Natural killer cell (primary cell): ENCODE measurements at regions not wholly inside any gene's neighbourhood (a gene's known extent, or its start where the extent isn't known, plus 50 kb on each side); places are given as distances from the start of the nearest gene placed in this dataset.

Source experiments
- ATAC-seq, 3 donors: fragments of 150-1000 bp in 2 of 3; fragments of 200-7000 bp in 1 of 3; cut with Tn5 transposase; 1 replicate in 1 of 3; 2 replicates in 2 of 3; pipeline ENCODE4 v1.10.0; 2021; ENCODE audit warnings: mild to moderate bottlenecking in 2 of 3, moderate library complexity in 2 of 3
- DNase-seq, 2 donors: peaks; one replicate each; pipeline versions ENCODE4 v3.0.0 to v3.0.0-alpha.2; 2013 to 2021; ENCODE audit warnings: mixed read lengths in 1 of 2
- H3K27ac ChIP-seq: one replicate; pipeline ENCODE4 v1.5.1; 2013; ENCODE audit warnings: mild to moderate bottlenecking, low read length
- H3K27me3 ChIP-seq: one replicate; pipeline ENCODE4 v1.6.1; 2013; ENCODE audit warnings: low read length; ENCODE audit not compliant: control insufficient read depth, insufficient read depth
- H3K36me3 ChIP-seq: one replicate; pipeline ENCODE4 v1.6.1; 2013; ENCODE audit warnings: low read length; ENCODE audit not compliant: control insufficient read depth, insufficient read depth
- H3K4me1 ChIP-seq: one replicate; pipeline ENCODE4 v1.6.1; 2013; ENCODE audit warnings: low read length; ENCODE audit not compliant: control insufficient read depth, insufficient read depth
- H3K4me3 ChIP-seq: one replicate; pipeline ENCODE4 v1.5.1; 2013; ENCODE audit warnings: low read length
- H3K9me3 ChIP-seq: one replicate; pipeline ENCODE4 v1.6.1; 2013; ENCODE audit warnings: low read length; ENCODE audit not compliant: control insufficient read depth, insufficient read depth
- H3K27ac Mint-ChIP-seq, 2 donors: one replicate each; pipeline ENCODE4 v1.8.0; 2022; ENCODE audit warnings: mild to moderate bottlenecking in 2 of 2, mixed read lengths in 2 of 2, moderate library complexity in 1 of 2
- H3K27me3 Mint-ChIP-seq, 2 donors: one replicate each; pipeline ENCODE4 v1.8.0; 2022; ENCODE audit warnings: low read depth in 2 of 2, mixed read lengths in 2 of 2
- H3K36me3 Mint-ChIP-seq: one replicate; pipeline ENCODE4 v1.8.0; 2022; ENCODE audit warnings: mixed read lengths
- H3K4me1 Mint-ChIP-seq, 2 donors: one replicate each; pipeline ENCODE4 v1.8.0; 2022; ENCODE audit warnings: mixed read lengths in 2 of 2
- H3K4me3 Mint-ChIP-seq: one replicate; pipeline ENCODE4 v1.8.0; 2022; ENCODE audit warnings: mild to moderate bottlenecking, moderate library complexity, mixed read lengths
- H3K9me3 Mint-ChIP-seq, 2 donors: one replicate each; pipeline ENCODE4 v1.8.0; 2022; ENCODE audit warnings: mixed read lengths in 2 of 2
- WGBS: methylation state at CpG from one replicate; pipeline ENCODE4 v1.1.7; 2013; ENCODE audit warnings: missing lambda C conversion rate; ENCODE audit not compliant: insufficient coverage; 5-methylcytosine and 5-hydroxymethylcytosine counted together
- intact Hi-C: fragments of 100-400 bp; cut with micrococcal nuclease; formaldehyde crosslinking; loops from one replicate; pipeline ENCODE4 v1.14.2; 2022
- TF ChIP-seq, protein P1 (sequence below): fragments of 200-600 bp; IDR thresholded peaks from one replicate; pipeline ENCODE4 v1.8.0; 2022; ENCODE audit warnings: antibody characterized with exemption

DNA sequence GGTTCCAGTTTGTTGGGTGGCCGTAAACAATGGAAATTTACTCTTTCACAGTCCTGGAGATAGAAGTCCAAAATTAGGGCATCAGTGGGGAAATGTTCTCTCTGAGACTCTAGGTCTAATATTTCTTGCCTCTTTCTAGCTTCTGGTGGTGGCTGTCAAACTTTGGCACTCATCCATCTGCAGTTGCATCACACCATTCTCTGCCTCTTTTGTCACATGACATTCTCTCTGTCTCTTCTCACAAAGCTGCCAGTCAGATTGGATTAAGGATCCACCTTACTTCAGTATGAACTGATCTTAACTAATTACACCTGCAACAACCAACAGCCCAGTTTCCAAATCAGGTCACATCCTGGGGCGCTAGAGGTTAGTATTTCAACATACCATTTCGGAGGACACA lies 222.9 kb upstream of the FTMT start:
- H3K4me1 ChIP-seq, result no peaks in the 10 kb centered on the region
- no peak for ATAC-seq
- H3K9me3 ChIP-seq, result no peaks in the 10 kb centered on the region
- WGBS, result 68% methylated on average over 2 of the region's 3 CpGs
- no peak overlapping the region for H3K4me3 ChIP-seq
- peaks cover 4 to 10% of the 10 kb centered on the region in 2 donors for H3K9me3 Mint-ChIP-seq
- no peaks in the 10 kb centered on the region for H3K27me3 Mint-ChIP-seq
- no peaks in the 10 kb centered on the region for H3K36me3 ChIP-seq
- no peaks in the 10 kb centered on the region for H3K27me3 ChIP-seq
- intact Hi-C loops, result no loop called here
- no peaks in the 10 kb centered on the region for H3K36me3 Mint-ChIP-seq
- TF ChIP-seq, protein P1, sequence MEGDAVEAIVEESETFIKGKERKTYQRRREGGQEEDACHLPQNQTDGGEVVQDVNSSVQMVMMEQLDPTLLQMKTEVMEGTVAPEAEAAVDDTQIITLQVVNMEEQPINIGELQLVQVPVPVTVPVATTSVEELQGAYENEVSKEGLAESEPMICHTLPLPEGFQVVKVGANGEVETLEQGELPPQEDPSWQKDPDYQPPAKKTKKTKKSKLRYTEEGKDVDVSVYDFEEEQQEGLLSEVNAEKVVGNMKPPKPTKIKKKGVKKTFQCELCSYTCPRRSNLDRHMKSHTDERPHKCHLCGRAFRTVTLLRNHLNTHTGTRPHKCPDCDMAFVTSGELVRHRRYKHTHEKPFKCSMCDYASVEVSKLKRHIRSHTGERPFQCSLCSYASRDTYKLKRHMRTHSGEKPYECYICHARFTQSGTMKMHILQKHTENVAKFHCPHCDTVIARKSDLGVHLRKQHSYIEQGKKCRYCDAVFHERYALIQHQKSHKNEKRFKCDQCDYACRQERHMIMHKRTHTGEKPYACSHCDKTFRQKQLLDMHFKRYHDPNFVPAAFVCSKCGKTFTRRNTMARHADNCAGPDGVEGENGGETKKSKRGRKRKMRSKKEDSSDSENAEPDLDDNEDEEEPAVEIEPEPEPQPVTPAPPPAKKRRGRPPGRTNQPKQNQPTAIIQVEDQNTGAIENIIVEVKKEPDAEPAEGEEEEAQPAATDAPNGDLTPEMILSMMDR, result no peak
- H3K27ac Mint-ChIP-seq, result no peak overlapping the region
- no peaks in the 10 kb centered on the region for H3K4me1 Mint-ChIP-seq
- H3K4me3 Mint-ChIP-seq, result no peak overlapping the region
- DNase-seq, result no peak
- no peak overlapping the region for H3K27ac ChIP-seq

DNA sequence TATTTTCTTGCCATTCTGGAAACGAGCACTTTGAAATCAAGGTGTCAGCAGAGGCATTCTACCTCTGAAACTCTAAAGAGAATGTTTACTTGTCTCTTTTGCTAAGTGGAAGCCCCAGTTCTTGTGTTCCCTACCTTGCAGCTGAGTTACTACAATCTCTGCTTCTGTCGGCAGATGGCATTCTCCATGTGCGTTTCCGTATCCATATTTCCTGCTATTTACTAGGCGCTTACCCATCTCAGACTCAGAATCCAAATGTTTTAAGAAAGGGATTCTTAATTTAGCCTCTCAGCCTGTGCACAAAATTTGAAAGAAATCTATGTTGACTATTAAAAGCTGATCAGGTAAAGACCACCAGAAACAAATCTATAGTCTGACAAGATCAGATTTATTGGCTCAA lies 221.3 kb upstream of the FTMT start:
- intact Hi-C loops, result no loop called here
- H3K27ac ChIP-seq, result no peak overlapping the region
- H3K4me1 ChIP-seq, result no peaks in the 10 kb centered on the region
- no peaks in the 10 kb centered on the region for H3K27me3 Mint-ChIP-seq
- H3K27me3 ChIP-seq, result no peaks in the 10 kb centered on the region
- no peak overlapping the region for H3K4me3 ChIP-seq
- no peak overlapping the region for H3K27ac Mint-ChIP-seq
- no peaks in the 10 kb centered on the region for H3K36me3 Mint-ChIP-seq
- peaks cover 7 to 10% of the 10 kb centered on the region in 2 donors for H3K9me3 Mint-ChIP-seq
- TF ChIP-seq, protein P1, result no peak
- DNase-seq, result no peak
- ATAC-seq, result no peak
- H3K36me3 ChIP-seq, result no peaks in the 10 kb centered on the region
- H3K9me3 ChIP-seq, result no peaks in the 10 kb centered on the region
- H3K4me3 Mint-ChIP-seq, result no peak overlapping the region
- no peaks in the 10 kb centered on the region for H3K4me1 Mint-ChIP-seq
- WGBS, result 44% methylated on average over 5 of the region's 5 CpGs

DNA sequence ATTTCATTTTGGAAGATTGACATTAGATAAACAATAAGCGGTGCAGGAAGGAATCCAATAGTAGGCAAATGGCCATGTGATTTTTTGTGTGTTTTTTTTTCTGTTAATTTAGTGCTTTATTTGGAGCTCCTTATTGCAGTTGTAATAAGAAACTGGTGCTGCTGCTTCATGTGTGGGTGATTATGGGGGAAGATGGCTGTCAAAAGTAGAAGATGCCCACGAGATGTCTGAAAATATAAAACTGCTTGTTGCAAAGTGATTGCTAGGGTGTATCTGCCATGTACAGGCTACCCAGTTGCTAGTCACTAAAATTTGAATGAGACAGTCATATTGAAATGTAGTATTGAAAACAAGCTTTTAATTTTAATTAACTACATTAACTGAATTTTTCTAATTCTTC lies 216.7 kb upstream of the FTMT start:
- no peak for ATAC-seq
- WGBS, result 82% methylated on average over 2 of the region's 2 CpGs
- H3K9me3 Mint-ChIP-seq, result peaks cover 15 to 20% of the 10 kb centered on the region in 2 donors

DNA sequence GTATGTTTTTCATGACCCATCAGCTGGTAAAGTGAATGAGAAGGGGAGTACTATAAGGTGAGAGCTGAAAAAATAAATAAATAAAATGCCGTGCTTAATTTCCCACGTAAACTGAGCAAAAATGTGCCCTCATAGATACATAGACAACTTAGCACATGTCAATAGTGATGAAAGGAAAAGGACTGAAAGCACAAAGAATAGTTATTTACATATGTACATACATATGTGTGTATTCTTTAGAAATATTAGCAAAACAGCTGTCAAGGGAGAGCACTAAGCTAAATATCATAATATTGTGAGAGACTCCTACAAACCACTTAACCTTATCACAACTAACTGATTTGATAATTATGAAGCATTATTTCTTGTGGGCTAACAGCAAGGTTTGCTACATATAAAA lies 213.6 kb upstream of the FTMT start:
- TF ChIP-seq, protein P1, result no peak
- Mint-ChIP-seq H3K27ac (no peak overlapping the region), H3K9me3 (peaks cover 20 to 23% of the 10 kb centered on the region in 2 donors), H3K36me3 (peaks cover 14% of the 10 kb centered on the region), H3K27me3 (no peaks in the 10 kb centered on the region), H3K4me1 (no peaks in the 10 kb centered on the region), H3K4me3 (no peak overlapping the region)
- WGBS, result no CpG with 5 or more reads among the region's 2 CpGs
- intact Hi-C loops, result no loop called here
- ATAC-seq, result no peak
- no peaks in the 10 kb centered on the region for H3K27me3 ChIP-seq
- H3K36me3 ChIP-seq, result no peaks in the 10 kb centered on the region
- no peak for DNase-seq
- H3K9me3 ChIP-seq, result peaks cover 6% of the 10 kb centered on the region
- no peak overlapping the region for H3K27ac ChIP-seq
- no peak overlapping the region for H3K4me3 ChIP-seq
- no peaks in the 10 kb centered on the region for H3K4me1 ChIP-seq

More for the DNA sequence above, 216.7 kb upstream of the FTMT start:
- peaks cover 6% of the 10 kb centered on the region for H3K9me3 ChIP-seq
- no peak overlapping the region for H3K27ac ChIP-seq
- Mint-ChIP-seq H3K4me3 (no peak overlapping the region), H3K36me3 (peaks cover 6% of the 10 kb centered on the region), H3K4me1 (no peaks in the 10 kb centered on the region), H3K27ac (no peak overlapping the region), H3K27me3 (no peaks in the 10 kb centered on the region)
- H3K4me1 ChIP-seq, result no peaks in the 10 kb centered on the region
- H3K4me3 ChIP-seq, result no peak overlapping the region
- no peak for DNase-seq
- no peaks in the 10 kb centered on the region for H3K27me3 ChIP-seq
- TF ChIP-seq, protein P1, result no peak
- intact Hi-C loops, result no loop called here
- H3K36me3 ChIP-seq, result no peaks in the 10 kb centered on the region
